ENCODE measurements at regions not wholly inside any gene's neighbourhood (a gene's known extent, or its start where the extent isn't known, plus 50 kb on each side); places are given as distances from the start of the nearest gene placed in this dataset.

GRCh38 chr9:95648225-95648624 is 131.5 kb upstream of the PTCH1 start:
- TF ChIP-seq CTCF (IDR thresholded peaks at IDR 0.05 in 2 of 3, conservative IDR thresholded peaks at IDR 0.05 in 1 of 3; ENCODE audit: insufficient read depth in 2 of 3, low read depth in 1 of 3, low read length in 3 of 3) (no peak), SMAD1 (IDR thresholded peaks at IDR 0.05; ENCODE audit: low read depth, low read length, partially characterized antibody) (no peak), MYNN (IDR thresholded peaks at IDR 0.05) (no peak), MYNN (CRISPR knock-in tag; IDR thresholded peaks at IDR 0.05) (no peak), HSF4 (CRISPR knock-in tag; IDR thresholded peaks at IDR 0.05; ENCODE audit: borderline replicate concordance) (no peak), EZH2 (IDR thresholded peaks at IDR 0.05; ENCODE audit: borderline replicate concordance, low read depth, low read length) (no peak)

Measured in K562 (cell line).